Hippocampal formation (tissue), 2 donors: ENCODE measurements at regions not wholly inside any gene's neighbourhood (a gene's known extent, or its start where the extent isn't known, plus 50 kb on each side); places are given as distances from the start of the nearest gene placed in this dataset.
A peak's percentile ranks its signal among the peaks of the same experiment; 100 is the strongest.

Source experiments
- DNase-seq, 2 donors: peaks; one replicate each; lab custom pipeline; 2025; lab: John Stamatoyannopoulos, UW

- no peak for DNase-seq
These were observed 139.5 kb downstream of the PFKFB3 start for GRCh38 chr10:6342096-6342685.

- DNase-seq: no peak
These were observed 140.7 kb downstream of the PFKFB3 start for GRCh38 chr10:6343305-6344010.

GRCh38 chr10:6345404-6345803 lies 142.7 kb downstream of the PFKFB3 start:
- DNase-seq: no peak

- DNase-seq: no peak
These were observed 143.9 kb downstream of the PFKFB3 start for GRCh38 chr10:6346631-6347030.

- DNase-seq: peak in 1 of 2 donors; percentile 12
These were observed 144.7 kb downstream of the PFKFB3 start for GRCh38 chr10:6347391-6347951.

- peak; percentile 21 to 39 for DNase-seq
These were observed 145.6 kb downstream of the PFKFB3 start for GRCh38 chr10:6348096-6348874.

- DNase-seq: no peak
These were observed 147.3 kb downstream of the PFKFB3 start for GRCh38 chr10:6349846-6350535.

GRCh38 chr10:6350609-6351008 lies 147.9 kb downstream of the PFKFB3 start:
- no peak for DNase-seq

- no peak for DNase-seq
These were observed 148.8 kb downstream of the PFKFB3 start for GRCh38 chr10:6351495-6351894.

GRCh38 chr10:6353526-6353925 lies 150.8 kb downstream of the PFKFB3 start:
- no peak for DNase-seq

GRCh38 chr10:6354168-6354772 lies 151.5 kb downstream of the PFKFB3 start:
- no peak for DNase-seq

- no peak for DNase-seq
These were observed 153.6 kb downstream of the PFKFB3 start for GRCh38 chr10:6356280-6356793.

GRCh38 chr10:6361869-6362268 lies 159.1 kb downstream of the PFKFB3 start:
- DNase-seq: no peak

GRCh38 chr10:6362879-6363278 lies 160.1 kb downstream of the PFKFB3 start:
- no peak for DNase-seq

GRCh38 chr10:6363511-6363910 lies 160.8 kb downstream of the PFKFB3 start:
- no peak for DNase-seq

GRCh38 chr10:6364283-6364682 lies 161.6 kb downstream of the PFKFB3 start:
- no peak for DNase-seq

- no peak for DNase-seq
These were observed 162.2 kb downstream of the PFKFB3 start for GRCh38 chr10:6364893-6365292.

- DNase-seq: no peak
These were observed 162.7 kb downstream of the PFKFB3 start for GRCh38 chr10:6365384-6365783.
